Skeletal muscle tissue (tissue), 3 donors: ENCODE measurements at regions not wholly inside any gene's neighbourhood (a gene's known extent, or its start where the extent isn't known, plus 50 kb on each side); places are given as distances from the start of the nearest gene placed in this dataset.
"Not testable (repeated sequence)": the region's sequence is repeated elsewhere in the genome, so short reads cannot be mapped to it uniquely, and the experiment has no call there.

Source experiments
- H3K27ac ChIP-seq: one replicate; pipeline ENCODE4 v1.7.0; 2013; ENCODE audit warnings: mild to moderate bottlenecking, low read depth, low read length, inconsistent platforms
- H3K27me3 ChIP-seq, 3 donors: one replicate each; pipeline ENCODE4 v1.7.0; 2013; ENCODE audit warnings: low read length in 3 of 3; ENCODE audit not compliant: control insufficient read depth in 3 of 3, insufficient read depth in 3 of 3
- H3K36me3 ChIP-seq, 3 donors: one replicate each; pipeline ENCODE4 v1.7.0; 2013; ENCODE audit warnings: low read length in 3 of 3; ENCODE audit not compliant: control insufficient read depth in 3 of 3, insufficient read depth in 3 of 3
- H3K4me1 ChIP-seq, 3 donors: one replicate each; pipeline ENCODE4 v1.7.0; 2013; ENCODE audit warnings: low read length in 3 of 3, mild to moderate bottlenecking in 3 of 3; ENCODE audit not compliant: control insufficient read depth in 3 of 3, insufficient read depth in 3 of 3
- H3K4me3 ChIP-seq, 3 donors: one replicate each; pipeline ENCODE4 v1.7.0; 2013; ENCODE audit warnings: low read length in 3 of 3
- H3K9ac ChIP-seq, 3 donors: one replicate each; pipeline ENCODE4 v1.7.0; 2013; ENCODE audit warnings: low read length in 3 of 3, mild to moderate bottlenecking in 3 of 3, moderate library complexity in 2 of 3, low read depth in 1 of 3
- H3K9me3 ChIP-seq, 3 donors: one replicate each; pipeline ENCODE4 v1.7.0; 2013; ENCODE audit warnings: low read length in 3 of 3; ENCODE audit not compliant: control insufficient read depth in 3 of 3
- donor health status: Osteomylitis.

GRCh38 chr6:139887275-139887674 lies 512.8 kb upstream of the CITED2 start:
- no peaks in the 10 kb centered on the region for H3K9me3 ChIP-seq
- no peaks in the 10 kb centered on the region for H3K27me3 ChIP-seq
- no peak overlapping the region for H3K9ac ChIP-seq
- H3K36me3 ChIP-seq, result no peaks in the 10 kb centered on the region
- peaks cover 11 to 14% (median 14%) of the 10 kb centered on the region in 3 donors for H3K4me1 ChIP-seq
- H3K27ac ChIP-seq, result no peak overlapping the region
- H3K4me3 ChIP-seq, result no peak overlapping the region

GRCh38 chr6:139886396-139886795 lies 511.9 kb upstream of the CITED2 start:
- Histone ChIP-seq H3K36me3 (no peaks in the 10 kb centered on the region), H3K9ac (no peak overlapping the region), H3K27ac (no peak overlapping the region), H3K4me3 (no peak overlapping the region), H3K4me1 (peaks cover 16 to 20% (median 17%) of the 10 kb centered on the region in 3 donors), H3K27me3 (no peaks in the 10 kb centered on the region), H3K9me3 (no peaks in the 10 kb centered on the region)

GRCh38 chr6:139885909-139886308 lies 511.5 kb upstream of the CITED2 start:
- no peaks in the 10 kb centered on the region for H3K27me3 ChIP-seq
- no peak overlapping the region for H3K9ac ChIP-seq
- no peak overlapping the region for H3K4me3 ChIP-seq
- H3K9me3 ChIP-seq, result no peaks in the 10 kb centered on the region
- peaks cover 16 to 22% (median 17%) of the 10 kb centered on the region in 3 donors for H3K4me1 ChIP-seq
- H3K27ac ChIP-seq, result no peak overlapping the region
- H3K36me3 ChIP-seq, result no peaks in the 10 kb centered on the region

GRCh38 chr6:139883776-139884175 lies 509.3 kb upstream of the CITED2 start:
- Histone ChIP-seq H3K4me3 (no peak overlapping the region), H3K36me3 (no peaks in the 10 kb centered on the region), H3K4me1 (peaks cover 16 to 22% (median 17%) of the 10 kb centered on the region in 3 donors), H3K27me3 (no peaks in the 10 kb centered on the region), H3K9me3 (no peaks in the 10 kb centered on the region), H3K27ac (peak overlapping the region; percentile 86), H3K9ac (peak overlapping the region in 1 of 3 donors; percentile 60)

GRCh38 chr6:139882977-139883728 lies 508.7 kb upstream of the CITED2 start:
- H3K27me3 ChIP-seq, result no peaks in the 10 kb centered on the region
- peak overlapping the region; percentile 86 for H3K27ac ChIP-seq
- H3K4me1 ChIP-seq, result peaks cover 16 to 22% (median 17%) of the 10 kb centered on the region in 3 donors
- peak overlapping the region; percentile 1 to 38 (median 3) for H3K4me3 ChIP-seq
- no peaks in the 10 kb centered on the region for H3K36me3 ChIP-seq
- peak overlapping the region in 2 of 3 donors; percentile 60 to 63 for H3K9ac ChIP-seq
- no peaks in the 10 kb centered on the region for H3K9me3 ChIP-seq

- H3K27me3 ChIP-seq, result no peaks in the 10 kb centered on the region
- peaks cover 16 to 22% (median 17%) of the 10 kb centered on the region in 3 donors for H3K4me1 ChIP-seq
- peak overlapping the region; percentile 86 for H3K27ac ChIP-seq
- H3K9me3 ChIP-seq, result no peaks in the 10 kb centered on the region
- peak overlapping the region in 1 of 3 donors; percentile 15 for H3K4me3 ChIP-seq
- H3K36me3 ChIP-seq, result no peaks in the 10 kb centered on the region
- peak overlapping the region; percentile 8 to 66 (median 40) for H3K9ac ChIP-seq
Observed at GRCh38 chr6:139882234-139882633, 507.8 kb upstream of the CITED2 start.

GRCh38 chr6:139881728-139882211 lies 507.3 kb upstream of the CITED2 start:
- Histone ChIP-seq H3K4me1 (peaks cover 16 to 22% (median 17%) of the 10 kb centered on the region in 3 donors), H3K9me3 (no peaks in the 10 kb centered on the region), H3K36me3 (no peaks in the 10 kb centered on the region), H3K27me3 (no peaks in the 10 kb centered on the region), H3K27ac (peak overlapping the region; percentile 86), H3K9ac (peak overlapping the region; percentile 8 to 66 (median 40)), H3K4me3 (peak overlapping the region in 1 of 3 donors; percentile 15)

- Histone ChIP-seq H3K27ac (no peak overlapping the region), H3K36me3 (no peaks in the 10 kb centered on the region), H3K9me3 (no peaks in the 10 kb centered on the region), H3K4me3 (no peak overlapping the region), H3K4me1 (peaks cover 16 to 22% (median 17%) of the 10 kb centered on the region in 3 donors), H3K27me3 (no peaks in the 10 kb centered on the region), H3K9ac (no peak overlapping the region)
Observed at GRCh38 chr6:139881236-139881635, 506.8 kb upstream of the CITED2 start.

GRCh38 chr6:139879823-139880356 lies 505.4 kb upstream of the CITED2 start:
- no peaks in the 10 kb centered on the region for H3K27me3 ChIP-seq
- peaks cover 16 to 22% (median 17%) of the 10 kb centered on the region in 3 donors for H3K4me1 ChIP-seq
- H3K9ac ChIP-seq, result no peak overlapping the region
- no peak overlapping the region for H3K27ac ChIP-seq
- no peaks in the 10 kb centered on the region for H3K36me3 ChIP-seq
- H3K9me3 ChIP-seq, result no peaks in the 10 kb centered on the region
- H3K4me3 ChIP-seq, result no peak overlapping the region

GRCh38 chr6:139879241-139879640 lies 504.8 kb upstream of the CITED2 start:
- not testable (repeated sequence) for H3K36me3 ChIP-seq, H3K4me3 ChIP-seq, H3K27ac ChIP-seq, H3K9me3 ChIP-seq, H3K27me3 ChIP-seq, H3K9ac ChIP-seq
- H3K4me1 ChIP-seq, result peaks cover 16 to 22% (median 17%) of the 10 kb centered on the region in 3 donors
